CD4-positive, alpha-beta T cell (primary cell): ENCODE measurements at regions not wholly inside any gene's neighbourhood (a gene's known extent, or its start where the extent isn't known, plus 50 kb on each side); places are given as distances from the start of the nearest gene placed in this dataset.

Source experiments
- ATAC-seq: fragments of 200-7000 bp; cut with Tn5 transposase; one replicate; pipeline ENCODE4 v1.10.0; 2022; ENCODE audit warnings: mild to moderate bottlenecking; ENCODE audit not compliant: poor library complexity
- CTCF ChIA-PET: fragments of 350-600 bp; sonication (Branson Sonifier 250); formaldehyde crosslinking; loops from one replicate; lab custom pipeline; 2021; ENCODE audit warnings: antibody characterized with exemption, inconsistent platforms; lab: Charles Lee
- POLR2A ChIA-PET: fragments of 350-600 bp; sonication (Branson Sonifier 250); formaldehyde crosslinking; loops from one replicate; lab custom pipeline; 2021; ENCODE audit warnings: antibody characterized with exemption, inconsistent platforms; lab: Charles Lee
- DNase-seq, 14 experiments: peaks; one replicate each; pipeline ENCODE4 v3.0.0-alpha.2; 2013 to 2020; ENCODE audit warnings: mixed read lengths in 2 of 14
- H3K27ac ChIP-seq, 2 donors: one replicate each; pipeline versions ENCODE4 v1.5.1 to v1.7.0; 2013; ENCODE audit warnings: low read length in 2 of 2, low read depth in 1 of 2, mild to moderate bottlenecking in 1 of 2
- H3K27me3 ChIP-seq, 2 experiments: 1 replicate in 1 of 2; 2 replicates in 1 of 2; pipeline versions ENCODE4 v1.6.1 to v1.7.0; 2013; ENCODE audit warnings: low read length in 2 of 2, control low read depth in 1 of 2, mild to moderate bottlenecking in 1 of 2, moderate library complexity in 1 of 2; ENCODE audit not compliant: insufficient read depth in 2 of 2, control insufficient read depth in 1 of 2
- H3K36me3 ChIP-seq: one replicate; pipeline ENCODE4 v1.6.1; 2013; ENCODE audit warnings: low read length, control low read depth; ENCODE audit not compliant: insufficient read depth
- H3K4me1 ChIP-seq: one replicate; pipeline ENCODE4 v1.6.1; 2013; ENCODE audit warnings: low read length, control low read depth; ENCODE audit not compliant: insufficient read depth
- H3K4me3 ChIP-seq: one replicate; pipeline ENCODE4 v1.5.1; 2013; ENCODE audit warnings: mild to moderate bottlenecking, low read length, moderate library complexity
- H3K9me3 ChIP-seq, 2 experiments: 1 replicate in 1 of 2; 2 replicates in 1 of 2; pipeline versions ENCODE4 v1.6.1 to v1.7.0; 2013; ENCODE audit warnings: low read length in 2 of 2, mild to moderate bottlenecking in 2 of 2, control low read depth in 1 of 2, moderate library complexity in 1 of 2; ENCODE audit not compliant: control insufficient read depth in 1 of 2, insufficient read depth in 1 of 2
- H3K27ac Mint-ChIP-seq: one replicate; pipeline ENCODE4 v1.8.0; 2020; ENCODE audit warnings: mixed read lengths
- H3K27me3 Mint-ChIP-seq: one replicate; pipeline ENCODE4 v1.8.0; 2021; ENCODE audit warnings: mixed read lengths
- H3K36me3 Mint-ChIP-seq: one replicate; pipeline ENCODE4 v1.8.0; 2021; ENCODE audit warnings: low read depth, mixed read lengths
- H3K4me1 Mint-ChIP-seq: one replicate; pipeline ENCODE4 v1.8.0; 2021; ENCODE audit warnings: low read depth, mixed read lengths
- H3K4me3 Mint-ChIP-seq: one replicate; pipeline ENCODE4 v1.8.0; 2020; ENCODE audit warnings: mild to moderate bottlenecking, mixed read lengths
- H3K9me3 Mint-ChIP-seq: one replicate; pipeline ENCODE4 v1.8.0; 2020; ENCODE audit warnings: mixed read lengths
- intact Hi-C, 2 experiments: fragments of 100-400 bp; cut with DNase I in 1 of 2; cut with micrococcal nuclease in 1 of 2; formaldehyde crosslinking; loops; one replicate each; pipeline versions ENCODE4 v1.15.1 to v1.9.0; 2023 to 2025; cut with DNase I, micrococcal nuclease
- TF ChIP-seq, protein P1 (sequence below): fragments of 200-600 bp; IDR thresholded peaks from one replicate; pipeline ENCODE4 v1.8.0; 2022; ENCODE audit warnings: antibody characterized with exemption, mild to moderate bottlenecking

DNA sequence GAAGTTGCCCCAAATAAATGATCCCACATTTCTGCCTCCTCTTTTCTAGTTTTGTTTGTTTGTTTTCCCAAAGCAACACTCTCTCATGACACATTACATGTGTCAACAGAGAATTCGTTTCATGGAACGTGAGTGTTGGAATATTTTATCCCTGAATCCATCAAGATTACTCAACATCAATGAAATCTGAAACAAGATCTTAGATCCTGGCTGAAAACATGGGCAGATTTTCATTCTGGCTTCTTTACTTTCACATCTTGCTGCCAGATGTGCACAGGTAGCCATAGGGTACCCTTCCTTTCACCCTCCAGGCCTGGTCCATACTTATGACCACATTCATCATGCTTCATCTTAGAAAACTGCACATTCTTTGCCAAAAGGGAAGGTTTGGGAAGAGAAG lies 347.0 kb downstream of the DOK5 start:
- CTCF ChIA-PET, result no interaction called here
- H3K27me3 ChIP-seq, result no peaks in the 10 kb centered on the region
- intact Hi-C loops, result no loop called here
- no peak for DNase-seq
- TF ChIP-seq, protein P1, sequence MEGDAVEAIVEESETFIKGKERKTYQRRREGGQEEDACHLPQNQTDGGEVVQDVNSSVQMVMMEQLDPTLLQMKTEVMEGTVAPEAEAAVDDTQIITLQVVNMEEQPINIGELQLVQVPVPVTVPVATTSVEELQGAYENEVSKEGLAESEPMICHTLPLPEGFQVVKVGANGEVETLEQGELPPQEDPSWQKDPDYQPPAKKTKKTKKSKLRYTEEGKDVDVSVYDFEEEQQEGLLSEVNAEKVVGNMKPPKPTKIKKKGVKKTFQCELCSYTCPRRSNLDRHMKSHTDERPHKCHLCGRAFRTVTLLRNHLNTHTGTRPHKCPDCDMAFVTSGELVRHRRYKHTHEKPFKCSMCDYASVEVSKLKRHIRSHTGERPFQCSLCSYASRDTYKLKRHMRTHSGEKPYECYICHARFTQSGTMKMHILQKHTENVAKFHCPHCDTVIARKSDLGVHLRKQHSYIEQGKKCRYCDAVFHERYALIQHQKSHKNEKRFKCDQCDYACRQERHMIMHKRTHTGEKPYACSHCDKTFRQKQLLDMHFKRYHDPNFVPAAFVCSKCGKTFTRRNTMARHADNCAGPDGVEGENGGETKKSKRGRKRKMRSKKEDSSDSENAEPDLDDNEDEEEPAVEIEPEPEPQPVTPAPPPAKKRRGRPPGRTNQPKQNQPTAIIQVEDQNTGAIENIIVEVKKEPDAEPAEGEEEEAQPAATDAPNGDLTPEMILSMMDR, result no peak
- Mint-ChIP-seq H3K27ac (no peak overlapping the region), H3K4me1 (no peaks in the 10 kb centered on the region), H3K36me3 (no peaks in the 10 kb centered on the region), H3K4me3 (no peak overlapping the region), H3K27me3 (no peaks in the 10 kb centered on the region), H3K9me3 (no peaks in the 10 kb centered on the region)
- no peaks in the 10 kb centered on the region for H3K9me3 ChIP-seq
- no peak overlapping the region for H3K27ac ChIP-seq
- ATAC-seq, result no peak
- H3K4me1 ChIP-seq, result no peaks in the 10 kb centered on the region
- no peaks in the 10 kb centered on the region for H3K36me3 ChIP-seq
- POLR2A ChIA-PET, result no interaction called here
- H3K4me3 ChIP-seq, result no peak overlapping the region

DNA sequence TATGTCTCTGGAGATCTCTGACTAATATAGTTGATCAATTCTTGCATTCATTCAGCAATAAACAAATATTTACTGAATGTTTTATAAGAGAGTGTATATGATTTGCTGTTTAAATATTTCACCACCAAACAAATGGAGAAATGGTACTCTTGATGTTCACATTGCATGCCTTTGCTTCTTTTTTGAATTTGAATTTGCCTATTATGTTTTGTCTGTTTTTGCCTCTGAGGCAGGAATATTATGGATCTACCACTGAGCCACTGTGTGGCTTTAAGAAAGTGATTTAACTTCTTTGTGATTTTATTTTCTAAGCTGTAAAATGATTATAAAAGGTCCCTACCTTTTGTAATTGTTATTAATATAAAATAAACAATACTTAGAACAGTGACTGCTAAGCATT lies 345.0 kb downstream of the DOK5 start:
- H3K36me3 Mint-ChIP-seq, result no peaks in the 10 kb centered on the region
- H3K9me3 Mint-ChIP-seq, result no peaks in the 10 kb centered on the region
- H3K4me3 Mint-ChIP-seq, result no peak overlapping the region
- no peaks in the 10 kb centered on the region for H3K4me1 Mint-ChIP-seq
- Histone ChIP-seq H3K4me1 (no peaks in the 10 kb centered on the region), H3K36me3 (no peaks in the 10 kb centered on the region), H3K4me3 (no peak overlapping the region), H3K27ac (no peak overlapping the region), H3K9me3 (no peaks in the 10 kb centered on the region), H3K27me3 (no peaks in the 10 kb centered on the region)
- H3K27me3 Mint-ChIP-seq, result no peaks in the 10 kb centered on the region
- DNase-seq, result no peak
- POLR2A ChIA-PET, result no interaction called here
- intact Hi-C loops, result no loop called here
- H3K27ac Mint-ChIP-seq, result no peak overlapping the region
- CTCF ChIA-PET, result no interaction called here
- TF ChIP-seq, protein P1, result no peak
- ATAC-seq, result no peak

DNA sequence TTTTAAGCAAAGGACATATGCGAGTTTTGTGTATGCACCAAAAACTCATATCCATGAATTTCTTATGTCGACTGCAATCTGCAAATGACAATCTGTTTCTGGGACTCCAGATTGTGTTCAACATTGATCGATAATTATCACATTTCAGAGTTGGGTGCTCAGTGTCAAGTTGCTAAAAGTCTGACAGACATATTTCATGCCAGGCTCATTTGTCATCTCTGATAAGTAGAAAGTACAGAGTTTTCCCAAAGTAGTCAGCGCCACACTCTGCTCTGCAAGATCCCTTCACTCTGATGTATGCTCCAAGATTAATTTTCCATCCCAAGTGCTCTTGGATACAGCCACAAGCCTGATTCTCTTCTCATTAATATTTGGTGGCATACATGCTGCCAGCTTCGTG lies 331.1 kb downstream of the DOK5 start:
- Mint-ChIP-seq H3K36me3 (no peaks in the 10 kb centered on the region), H3K27me3 (peaks cover 4% of the 10 kb centered on the region), H3K4me3 (no peak overlapping the region), H3K27ac (no peak overlapping the region), H3K4me1 (no peaks in the 10 kb centered on the region), H3K9me3 (no peaks in the 10 kb centered on the region)
- H3K9me3 ChIP-seq, result peaks cover 0 to 4% of the 10 kb centered on the region in 2 experiments
- no peaks in the 10 kb centered on the region for H3K36me3 ChIP-seq
- ChIA-PET CTCF (no interaction called here), POLR2A (no interaction called here)
- intact Hi-C loops, result no loop called here
- H3K27ac ChIP-seq, result no peak overlapping the region
- H3K27me3 ChIP-seq, result no peaks in the 10 kb centered on the region
- DNase-seq (no peak), ATAC-seq (no peak)
- TF ChIP-seq, protein P1, result no peak
- no peak overlapping the region for H3K4me3 ChIP-seq
- H3K4me1 ChIP-seq, result no peaks in the 10 kb centered on the region
